ENCODE measurements at regions not wholly inside any gene's neighbourhood (a gene's known extent, or its start where the extent isn't known, plus 50 kb on each side); places are given as distances from the start of the nearest gene placed in this dataset.

GRCh38 chr6:137811121-137811915 lies 55.7 kb upstream of the TNFAIP3 start:
- TF ChIP-seq CTCF (IDR thresholded peaks at IDR 0.05) (no peak), POLR2A (IDR thresholded peaks at IDR 0.05) (no peak)

Measured in gastroesophageal sphincter (tissue), 3 donors.